Upper lobe of right lung (tissue), 1 donor: ENCODE measurements at regions not wholly inside any gene's neighbourhood (a gene's known extent, or its start where the extent isn't known, plus 50 kb on each side); places are given as distances from the start of the nearest gene placed in this dataset.

Experiments
- ATAC-seq: fragments of 200-7000 bp; cut with Tn5 transposase; one replicate; pipeline ENCODE4 v1.9.1; 2020; ENCODE audit warnings: mild to moderate bottlenecking, moderate library complexity
- DNase-seq: peaks from one replicate; pipeline ENCODE4 v3.0.0-alpha.2; 2020
- H3K27ac ChIP-seq: fragments of 200-600 bp; one replicate; pipeline ENCODE4 v1.8.0; 2022
- H3K27me3 ChIP-seq: fragments of 200-600 bp; one replicate; pipeline ENCODE4 v1.8.0; 2022; ENCODE audit warnings: mild to moderate bottlenecking
- H3K36me3 ChIP-seq: fragments of 200-600 bp; one replicate; pipeline ENCODE4 v1.8.0; 2022
- H3K4me1 ChIP-seq: fragments of 200-600 bp; one replicate; pipeline ENCODE4 v1.8.0; 2022
- H3K4me3 ChIP-seq: fragments of 200-600 bp; one replicate; pipeline ENCODE4 v1.8.0; 2022; ENCODE audit warnings: mild to moderate bottlenecking
- H3K9me3 ChIP-seq: fragments of 200-600 bp; one replicate; pipeline ENCODE4 v1.8.0; 2022
- intact Hi-C: fragments of 100-400 bp; cut with DNase I; formaldehyde crosslinking; loops from one replicate; pipeline ENCODE4 v1.11.0; 2022
- TF ChIP-seq, protein P1 (sequence below): fragments of 200-600 bp; IDR thresholded peaks from one replicate; pipeline ENCODE4 v1.8.0; 2022; ENCODE audit warnings: antibody characterized with exemption
- donor health status: DM: no; HTN: yes; CAD: no; lungs with severe emphysema.

DNA sequence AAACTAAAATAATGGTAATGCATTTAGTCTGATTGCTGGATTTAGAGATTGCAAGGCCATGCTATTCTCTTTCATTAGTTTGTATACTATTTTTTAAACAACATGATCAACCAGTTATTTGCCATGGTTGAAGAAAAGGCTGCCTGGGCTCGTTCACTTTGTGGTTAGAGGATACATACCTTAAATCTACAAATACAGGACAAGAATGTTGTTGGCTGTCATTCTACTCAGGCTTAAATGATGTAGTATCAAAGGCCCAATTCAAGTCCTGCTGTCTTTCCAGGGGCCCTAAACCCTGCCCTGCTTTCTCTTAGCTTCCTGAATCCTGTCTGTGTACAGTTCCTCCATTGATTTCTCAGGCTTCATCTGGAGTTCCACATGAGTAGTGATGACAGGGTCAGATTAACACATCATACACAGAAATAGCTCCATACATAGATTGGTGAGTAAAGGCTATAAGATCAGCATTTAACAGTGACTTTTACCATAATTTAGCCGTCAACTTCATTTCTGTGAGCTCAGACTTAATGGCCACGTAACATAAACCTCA, 114.9 kb upstream of the GPRIN3 start:
- H3K36me3 ChIP-seq = no peaks in the 10 kb centered on the region
- intact Hi-C loops = no loop called here
- no peak overlapping the region for H3K4me3 ChIP-seq
- H3K27ac ChIP-seq = no peak overlapping the region
- no peaks in the 10 kb centered on the region for H3K4me1 ChIP-seq
- H3K9me3 ChIP-seq = no peaks in the 10 kb centered on the region
- DNase-seq (no peak), ATAC-seq (peak; percentile 48)
- H3K27me3 ChIP-seq = no peaks in the 10 kb centered on the region
- TF ChIP-seq, protein P1, sequence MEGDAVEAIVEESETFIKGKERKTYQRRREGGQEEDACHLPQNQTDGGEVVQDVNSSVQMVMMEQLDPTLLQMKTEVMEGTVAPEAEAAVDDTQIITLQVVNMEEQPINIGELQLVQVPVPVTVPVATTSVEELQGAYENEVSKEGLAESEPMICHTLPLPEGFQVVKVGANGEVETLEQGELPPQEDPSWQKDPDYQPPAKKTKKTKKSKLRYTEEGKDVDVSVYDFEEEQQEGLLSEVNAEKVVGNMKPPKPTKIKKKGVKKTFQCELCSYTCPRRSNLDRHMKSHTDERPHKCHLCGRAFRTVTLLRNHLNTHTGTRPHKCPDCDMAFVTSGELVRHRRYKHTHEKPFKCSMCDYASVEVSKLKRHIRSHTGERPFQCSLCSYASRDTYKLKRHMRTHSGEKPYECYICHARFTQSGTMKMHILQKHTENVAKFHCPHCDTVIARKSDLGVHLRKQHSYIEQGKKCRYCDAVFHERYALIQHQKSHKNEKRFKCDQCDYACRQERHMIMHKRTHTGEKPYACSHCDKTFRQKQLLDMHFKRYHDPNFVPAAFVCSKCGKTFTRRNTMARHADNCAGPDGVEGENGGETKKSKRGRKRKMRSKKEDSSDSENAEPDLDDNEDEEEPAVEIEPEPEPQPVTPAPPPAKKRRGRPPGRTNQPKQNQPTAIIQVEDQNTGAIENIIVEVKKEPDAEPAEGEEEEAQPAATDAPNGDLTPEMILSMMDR = no peak

DNA sequence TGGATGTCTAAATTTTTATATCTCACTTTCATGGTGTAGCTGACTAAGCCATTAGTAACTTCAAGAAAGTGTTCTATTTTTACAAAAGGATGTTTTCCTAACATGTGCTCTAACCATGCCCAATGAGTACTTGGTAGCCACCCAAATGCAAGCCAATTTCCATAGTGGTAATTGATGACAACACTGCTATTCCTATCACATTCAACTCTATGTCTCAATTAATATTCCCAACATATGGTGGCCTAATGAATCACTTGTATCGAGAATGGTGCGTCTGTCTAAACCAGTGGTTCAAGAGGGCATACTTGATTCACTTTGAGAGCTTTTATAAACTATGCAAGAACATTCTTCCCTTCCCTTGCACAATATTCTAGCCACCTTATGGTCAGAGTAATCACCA, 112.9 kb upstream of the GPRIN3 start:
- DNase-seq (no peak), ATAC-seq (peak; percentile 63)
- Histone ChIP-seq H3K27me3 (no peaks in the 10 kb centered on the region), H3K36me3 (no peaks in the 10 kb centered on the region), H3K4me3 (no peak overlapping the region), H3K27ac (no peak overlapping the region), H3K4me1 (no peaks in the 10 kb centered on the region), H3K9me3 (no peaks in the 10 kb centered on the region)
- intact Hi-C loops = no loop called here
- TF ChIP-seq, protein P1 = no peak

DNA sequence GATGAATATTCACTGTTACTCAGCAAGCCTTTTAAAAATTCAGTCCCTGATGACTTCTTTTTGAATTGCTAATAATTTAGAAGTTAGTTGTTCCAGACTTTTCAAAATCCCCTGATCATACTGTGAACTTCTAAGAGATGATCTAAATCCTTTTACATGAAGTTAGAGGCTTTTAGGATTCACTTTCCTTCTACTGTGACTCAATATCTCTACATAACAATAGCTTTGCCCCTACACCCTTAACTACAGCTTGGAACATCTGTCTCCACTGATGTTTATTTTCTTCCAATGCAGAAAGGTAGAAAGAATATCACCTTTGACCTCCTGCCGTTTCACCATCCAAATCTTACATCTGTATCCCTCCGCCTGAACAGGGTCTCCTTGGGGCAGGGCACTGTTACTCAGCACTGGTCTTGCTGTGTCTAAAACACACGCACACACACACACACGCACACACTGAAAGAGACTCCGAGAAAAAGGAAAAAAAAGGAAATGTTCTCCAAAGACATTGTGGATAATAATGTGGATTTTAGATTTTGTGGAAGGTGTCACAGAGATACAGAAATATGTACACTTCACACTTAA, 111.6 kb upstream of the GPRIN3 start:
- DNase-seq = no peak
- H3K27ac ChIP-seq = no peak overlapping the region
- H3K27me3 ChIP-seq = no peaks in the 10 kb centered on the region
- ATAC-seq = no peak
- no peak overlapping the region for H3K4me3 ChIP-seq
- no peaks in the 10 kb centered on the region for H3K4me1 ChIP-seq
- no peaks in the 10 kb centered on the region for H3K36me3 ChIP-seq
- intact Hi-C loops = no loop called here
- H3K9me3 ChIP-seq = no peaks in the 10 kb centered on the region
- TF ChIP-seq, protein P1 = no peak

DNA sequence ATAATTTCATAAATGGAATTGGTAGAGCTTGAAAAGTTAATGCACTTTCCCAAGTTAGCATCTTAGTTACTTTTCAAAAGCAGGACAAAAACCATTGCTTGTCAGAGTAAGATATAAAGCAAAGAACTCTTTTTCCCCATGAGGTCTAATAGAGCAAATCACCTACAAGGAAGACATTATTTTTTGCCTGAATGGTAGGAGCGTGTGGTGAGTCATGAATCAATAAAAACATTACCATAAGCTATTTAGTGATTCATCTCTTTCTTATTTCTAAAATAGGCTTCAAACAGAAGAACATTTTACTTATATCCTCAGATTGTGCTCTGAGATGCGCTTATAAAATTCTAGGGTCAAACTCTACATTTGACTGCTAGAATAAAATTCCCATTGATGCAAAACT, 109.4 kb upstream of the GPRIN3 start:
- H3K9me3 ChIP-seq = no peaks in the 10 kb centered on the region
- no peaks in the 10 kb centered on the region for H3K27me3 ChIP-seq
- H3K4me3 ChIP-seq = no peak overlapping the region
- DNase-seq (no peak), ATAC-seq (no peak)
- no peaks in the 10 kb centered on the region for H3K36me3 ChIP-seq
- H3K27ac ChIP-seq = no peak overlapping the region
- TF ChIP-seq, protein P1 = no peak
- intact Hi-C loops = no loop called here
- H3K4me1 ChIP-seq = no peaks in the 10 kb centered on the region

DNA sequence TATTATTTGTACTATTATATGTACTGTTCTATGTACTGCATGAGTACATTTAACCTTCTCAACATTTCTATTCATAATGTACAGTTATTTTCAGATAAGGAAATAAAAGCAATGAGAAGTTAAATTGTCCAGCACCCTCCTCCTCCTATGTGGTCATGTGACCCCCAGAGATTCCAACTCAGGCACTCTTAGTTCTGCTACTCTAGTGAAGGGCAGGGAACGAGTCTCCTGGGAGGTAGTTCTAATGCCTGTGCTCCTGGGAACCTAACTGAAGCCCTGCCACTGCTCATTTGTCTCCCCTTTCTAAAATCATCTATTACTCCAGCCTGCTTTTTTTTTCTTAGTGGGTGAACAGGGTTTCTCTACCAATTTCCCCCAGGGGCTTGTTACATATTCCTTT, 105.9 kb upstream of the GPRIN3 start:
- no peaks in the 10 kb centered on the region for H3K4me1 ChIP-seq
- TF ChIP-seq, protein P1 = no peak
- no peaks in the 10 kb centered on the region for H3K9me3 ChIP-seq
- H3K27ac ChIP-seq = no peak overlapping the region
- H3K4me3 ChIP-seq = no peak overlapping the region
- H3K27me3 ChIP-seq = no peaks in the 10 kb centered on the region
- ATAC-seq (peak; percentile 39), DNase-seq (no peak)
- H3K36me3 ChIP-seq = no peaks in the 10 kb centered on the region
- intact Hi-C loops = no loop called here
